Rectal smooth muscle tissue (tissue), 1 donor: ENCODE measurements at regions not wholly inside any gene's neighbourhood (a gene's known extent, or its start where the extent isn't known, plus 50 kb on each side); places are given as distances from the start of the nearest gene placed in this dataset.
A peak's percentile ranks its signal among the peaks of the same experiment; 100 is the strongest.

ENCODE experiments used
- H3K27ac ChIP-seq: one replicate; pipeline ENCODE4 v1.7.0; 2013; ENCODE audit warnings: low read depth, low read length, inconsistent platforms
- H3K27me3 ChIP-seq: one replicate; pipeline ENCODE4 v1.7.0; 2013; ENCODE audit warnings: low read length; ENCODE audit not compliant: control insufficient read depth, insufficient read depth
- H3K36me3 ChIP-seq: one replicate; pipeline ENCODE4 v1.7.0; 2013; ENCODE audit warnings: low read length; ENCODE audit not compliant: control insufficient read depth, insufficient read depth
- H3K4me1 ChIP-seq: one replicate; pipeline ENCODE4 v1.7.0; 2013; ENCODE audit warnings: low read length; ENCODE audit not compliant: control insufficient read depth, insufficient read depth
- H3K4me3 ChIP-seq: one replicate; pipeline ENCODE4 v1.7.0; 2013; ENCODE audit warnings: low read length
- H3K9ac ChIP-seq: one replicate; pipeline ENCODE4 v1.7.0; 2013; ENCODE audit warnings: low read length

GRCh38 chr20:50250679-50251382, 60.2 kb downstream of the CEBPB start:
- no peak overlapping the region for H3K27ac ChIP-seq
- no peaks in the 10 kb centered on the region for H3K36me3 ChIP-seq
- H3K4me1 ChIP-seq: no peaks in the 10 kb centered on the region
- no peak overlapping the region for H3K4me3 ChIP-seq
- H3K9ac ChIP-seq: no peak overlapping the region
- H3K27me3 ChIP-seq: peaks cover 2% of the 10 kb centered on the region

GRCh38 chr20:50251383-50251748, 60.7 kb downstream of the CEBPB start:
- Histone ChIP-seq H3K4me3 (no peak overlapping the region), H3K4me1 (no peaks in the 10 kb centered on the region), H3K9ac (no peak overlapping the region), H3K27me3 (peaks cover 2% of the 10 kb centered on the region), H3K27ac (no peak overlapping the region), H3K36me3 (no peaks in the 10 kb centered on the region)

- Histone ChIP-seq H3K4me1 (no peaks in the 10 kb centered on the region), H3K27me3 (peaks cover 2% of the 10 kb centered on the region), H3K27ac (no peak overlapping the region), H3K36me3 (no peaks in the 10 kb centered on the region), H3K4me3 (no peak overlapping the region), H3K9ac (no peak overlapping the region)
Observed at GRCh38 chr20:50251992-50252511, 61.4 kb downstream of the CEBPB start.

DNA sequence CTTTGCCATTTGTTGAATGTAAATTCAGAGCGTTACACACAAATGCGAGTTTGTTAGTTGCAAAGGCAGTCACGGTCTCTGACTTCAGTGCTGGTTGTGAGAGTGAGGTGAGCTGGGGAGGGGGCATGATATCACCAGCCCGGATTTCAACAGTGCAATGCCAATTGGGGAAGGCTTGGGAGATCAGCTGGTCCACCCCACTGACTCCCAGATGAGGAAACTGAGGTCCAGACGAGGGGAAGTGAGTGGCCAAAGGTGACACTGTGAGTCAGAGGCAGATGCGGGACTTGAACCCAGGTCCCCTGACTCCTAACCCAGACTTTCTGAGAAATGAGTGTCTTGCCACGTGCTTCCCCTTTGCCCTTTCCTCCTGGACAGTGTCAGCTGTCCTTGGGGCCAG, 62.1 kb downstream of the CEBPB start:
- H3K4me1 ChIP-seq: no peaks in the 10 kb centered on the region
- H3K4me3 ChIP-seq: no peak overlapping the region
- no peak overlapping the region for H3K9ac ChIP-seq
- peaks cover 2% of the 10 kb centered on the region for H3K27me3 ChIP-seq
- H3K27ac ChIP-seq: no peak overlapping the region
- H3K36me3 ChIP-seq: no peaks in the 10 kb centered on the region

GRCh38 chr20:50253101-50253500, 62.5 kb downstream of the CEBPB start:
- no peak overlapping the region for H3K9ac ChIP-seq
- H3K4me3 ChIP-seq: no peak overlapping the region
- H3K36me3 ChIP-seq: no peaks in the 10 kb centered on the region
- no peak overlapping the region for H3K27ac ChIP-seq
- no peaks in the 10 kb centered on the region for H3K4me1 ChIP-seq
- H3K27me3 ChIP-seq: peaks cover 2% of the 10 kb centered on the region

GRCh38 chr20:50254466-50255079, 63.9 kb downstream of the CEBPB start:
- Histone ChIP-seq H3K27ac (no peak overlapping the region), H3K4me1 (no peaks in the 10 kb centered on the region), H3K27me3 (peaks cover 2% of the 10 kb centered on the region), H3K4me3 (no peak overlapping the region), H3K9ac (no peak overlapping the region), H3K36me3 (no peaks in the 10 kb centered on the region)

GRCh38 chr20:50256577-50256976, 65.9 kb downstream of the CEBPB start:
- Histone ChIP-seq H3K9ac (no peak overlapping the region), H3K4me3 (no peak overlapping the region), H3K27me3 (no peaks in the 10 kb centered on the region), H3K4me1 (no peaks in the 10 kb centered on the region), H3K36me3 (no peaks in the 10 kb centered on the region), H3K27ac (no peak overlapping the region)

GRCh38 chr20:50257860-50258259, 67.2 kb downstream of the CEBPB start:
- no peak overlapping the region for H3K9ac ChIP-seq
- no peaks in the 10 kb centered on the region for H3K36me3 ChIP-seq
- H3K27me3 ChIP-seq: no peaks in the 10 kb centered on the region
- no peaks in the 10 kb centered on the region for H3K4me1 ChIP-seq
- H3K27ac ChIP-seq: no peak overlapping the region
- no peak overlapping the region for H3K4me3 ChIP-seq

- H3K36me3 ChIP-seq: no peaks in the 10 kb centered on the region
- no peak overlapping the region for H3K4me3 ChIP-seq
- H3K27me3 ChIP-seq: no peaks in the 10 kb centered on the region
- no peak overlapping the region for H3K9ac ChIP-seq
- no peaks in the 10 kb centered on the region for H3K4me1 ChIP-seq
- H3K27ac ChIP-seq: no peak overlapping the region
Observed at GRCh38 chr20:50258790-50259483, 68.3 kb downstream of the CEBPB start.

DNA sequence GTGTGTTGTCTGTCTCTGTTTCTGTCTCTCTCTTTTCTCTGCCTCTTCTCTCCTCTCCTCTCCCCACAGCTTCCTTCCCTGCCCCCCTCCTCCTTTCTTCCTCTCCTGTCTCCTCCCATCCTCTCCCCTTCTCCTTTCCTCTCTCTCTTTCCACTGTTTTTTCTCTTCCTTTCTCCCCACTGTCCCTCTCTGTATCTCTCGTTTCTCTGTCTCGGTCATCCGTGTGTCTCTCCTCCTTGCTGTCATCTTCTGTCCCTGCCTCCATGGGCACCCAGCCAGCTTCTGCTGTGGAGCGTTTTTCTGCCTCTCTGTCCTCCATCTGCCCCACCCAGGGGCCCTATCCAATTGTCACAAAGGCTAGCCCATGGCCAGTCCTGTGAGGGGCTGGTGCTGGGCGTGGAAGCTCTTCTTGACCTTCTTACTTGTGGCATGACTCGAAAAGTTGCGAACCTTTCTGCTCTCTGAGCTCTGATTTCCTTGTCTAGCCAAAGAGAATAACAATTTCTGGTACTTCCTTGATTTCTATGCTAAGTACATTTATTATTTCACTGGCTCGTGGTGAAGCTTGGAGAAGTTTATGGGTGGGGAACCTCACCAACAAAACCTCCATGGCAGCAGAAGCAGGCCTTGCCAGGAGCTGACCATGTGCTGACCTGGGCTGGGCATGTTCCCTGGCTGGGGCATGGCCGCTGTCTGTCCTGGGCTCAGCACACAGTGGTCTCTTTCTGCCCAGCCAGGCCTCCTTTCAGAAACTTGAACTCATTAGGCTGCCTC, 69.3 kb downstream of the CEBPB start:
- H3K4me1 ChIP-seq: no peaks in the 10 kb centered on the region
- peak overlapping the region; percentile 15 for H3K4me3 ChIP-seq
- no peaks in the 10 kb centered on the region for H3K36me3 ChIP-seq
- H3K9ac ChIP-seq: no peak overlapping the region
- H3K27ac ChIP-seq: no peak overlapping the region
- H3K27me3 ChIP-seq: no peaks in the 10 kb centered on the region

DNA sequence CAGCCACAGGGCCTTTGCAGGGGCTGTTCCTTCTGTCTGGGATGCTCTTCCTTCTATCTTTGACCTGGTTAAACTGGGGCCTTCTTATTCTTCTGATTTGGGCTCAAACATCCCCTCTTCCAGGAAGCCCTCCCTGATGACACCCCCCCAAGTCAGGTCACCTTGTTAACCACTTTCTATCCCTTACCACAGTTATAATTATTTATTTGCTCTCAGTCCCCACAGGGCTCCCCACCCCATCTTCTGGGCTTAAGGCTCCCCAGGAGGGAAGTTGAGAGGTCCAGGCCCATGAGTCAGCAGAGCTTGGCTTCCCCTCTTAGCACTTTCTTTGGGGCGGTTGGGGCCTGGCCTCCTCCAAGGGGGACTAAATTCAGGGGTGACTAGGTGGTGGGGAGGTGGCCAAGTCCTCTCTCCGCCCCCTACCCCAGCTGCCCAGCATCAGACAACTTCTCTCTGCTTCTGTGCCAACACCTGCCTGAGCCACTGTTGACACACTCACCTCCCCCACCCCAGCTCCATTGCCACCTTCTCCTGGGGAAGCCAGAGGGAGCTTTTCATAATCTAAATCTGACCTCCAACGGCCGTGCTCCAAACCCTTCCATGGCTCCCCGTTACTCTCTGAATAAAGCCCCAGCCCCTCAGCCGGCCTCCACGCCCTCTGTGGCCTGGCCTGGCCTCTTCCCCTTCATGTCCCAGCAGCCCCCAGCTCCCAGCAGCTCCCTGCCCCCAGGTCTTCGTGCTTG, 70.0 kb downstream of the CEBPB start:
- H3K9ac ChIP-seq: no peak overlapping the region
- no peak overlapping the region for H3K27ac ChIP-seq
- H3K4me3 ChIP-seq: no peak overlapping the region
- H3K36me3 ChIP-seq: no peaks in the 10 kb centered on the region
- H3K27me3 ChIP-seq: no peaks in the 10 kb centered on the region
- no peaks in the 10 kb centered on the region for H3K4me1 ChIP-seq
